Stimulated activated naive CD8-positive, alpha-beta T cell treated with anti-CD3 and anti-CD28 coated beads, Interleukin-15, amount 100 ng/mL, for 72 hours (primary cell): ENCODE measurements at regions not wholly inside any gene's neighbourhood (a gene's known extent, or its start where the extent isn't known, plus 50 kb on each side); places are given as distances from the start of the nearest gene placed in this dataset.

Source experiments
- ATAC-seq: fragments of 150-1000 bp; cut with Tn5 transposase; 2 replicates; pipeline ENCODE4 v1.10.0; 2021; ENCODE audit warnings: mild to moderate bottlenecking, moderate library complexity
- DNase-seq, 2 donors: peaks; one replicate each; pipeline ENCODE4 v3.0.0; 2021 to 2022
- H3K27ac Mint-ChIP-seq, 2 donors: one replicate each; pipeline ENCODE4 v1.8.0; 2022; ENCODE audit warnings: mild to moderate bottlenecking in 2 of 2, mixed read lengths in 2 of 2, moderate library complexity in 2 of 2
- H3K27me3 Mint-ChIP-seq: one replicate; pipeline ENCODE4 v1.8.0; 2022; ENCODE audit warnings: mixed read lengths
- H3K4me1 Mint-ChIP-seq: one replicate; pipeline ENCODE4 v1.8.0; 2022; ENCODE audit warnings: mild to moderate bottlenecking, mixed read lengths
- H3K4me3 Mint-ChIP-seq, 2 donors: one replicate each; pipeline ENCODE4 v1.8.0; 2022; ENCODE audit warnings: mild to moderate bottlenecking in 2 of 2, mixed read lengths in 2 of 2, moderate library complexity in 1 of 2
- H3K9me3 Mint-ChIP-seq, 2 donors: one replicate each; pipeline ENCODE4 v1.8.0; 2022; ENCODE audit warnings: mixed read lengths in 2 of 2

- H3K27me3 Mint-ChIP-seq, result no peaks in the 10 kb centered on the region
- no peaks in the 10 kb centered on the region for H3K9me3 Mint-ChIP-seq
- DNase-seq, result no peak
- H3K4me3 Mint-ChIP-seq, result no peak overlapping the region
- ATAC-seq, result no peak
- H3K27ac Mint-ChIP-seq, result no peak overlapping the region
- no peaks in the 10 kb centered on the region for H3K4me1 Mint-ChIP-seq
Observed at GRCh38 chrX:110425222-110426154, 66.8 kb downstream of the RTL9 start.

DNA sequence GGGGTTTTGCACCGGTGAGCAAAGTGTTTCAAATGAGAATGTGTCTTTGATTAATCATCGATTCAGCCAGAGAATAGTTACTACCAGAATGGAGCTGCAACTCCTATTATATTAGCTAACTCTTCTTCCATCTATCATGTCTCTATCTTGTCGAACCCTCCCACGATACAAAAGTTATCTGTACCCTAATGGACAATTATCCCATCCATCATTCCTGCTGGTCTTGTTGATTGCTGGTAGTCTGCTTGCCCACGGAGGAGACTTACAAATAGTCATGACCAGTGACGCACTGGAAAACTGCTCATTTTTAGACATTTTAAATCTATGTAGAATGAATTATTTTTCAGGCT, 67.5 kb downstream of the RTL9 start:
- Mint-ChIP-seq H3K9me3 (no peaks in the 10 kb centered on the region), H3K27me3 (no peaks in the 10 kb centered on the region), H3K4me3 (no peak overlapping the region), H3K4me1 (no peaks in the 10 kb centered on the region), H3K27ac (no peak overlapping the region)
- no peak for ATAC-seq
- no peak for DNase-seq

- Mint-ChIP-seq H3K4me1 (no peaks in the 10 kb centered on the region), H3K27ac (peak overlapping the region in 1 of 2 donors; percentile 72), H3K9me3 (no peaks in the 10 kb centered on the region), H3K4me3 (no peak overlapping the region), H3K27me3 (no peaks in the 10 kb centered on the region)
- ATAC-seq (no peak), DNase-seq (no peak)
Observed at GRCh38 chrX:110427076-110427475, 68.4 kb downstream of the RTL9 start.

- H3K4me1 Mint-ChIP-seq, result no peaks in the 10 kb centered on the region
- no peak for DNase-seq
- no peaks in the 10 kb centered on the region for H3K9me3 Mint-ChIP-seq
- H3K27ac Mint-ChIP-seq, result no peak overlapping the region
- H3K27me3 Mint-ChIP-seq, result no peaks in the 10 kb centered on the region
- ATAC-seq, result no peak
- no peak overlapping the region for H3K4me3 Mint-ChIP-seq
Observed at GRCh38 chrX:110428144-110428543, 69.5 kb downstream of the RTL9 start.

DNA sequence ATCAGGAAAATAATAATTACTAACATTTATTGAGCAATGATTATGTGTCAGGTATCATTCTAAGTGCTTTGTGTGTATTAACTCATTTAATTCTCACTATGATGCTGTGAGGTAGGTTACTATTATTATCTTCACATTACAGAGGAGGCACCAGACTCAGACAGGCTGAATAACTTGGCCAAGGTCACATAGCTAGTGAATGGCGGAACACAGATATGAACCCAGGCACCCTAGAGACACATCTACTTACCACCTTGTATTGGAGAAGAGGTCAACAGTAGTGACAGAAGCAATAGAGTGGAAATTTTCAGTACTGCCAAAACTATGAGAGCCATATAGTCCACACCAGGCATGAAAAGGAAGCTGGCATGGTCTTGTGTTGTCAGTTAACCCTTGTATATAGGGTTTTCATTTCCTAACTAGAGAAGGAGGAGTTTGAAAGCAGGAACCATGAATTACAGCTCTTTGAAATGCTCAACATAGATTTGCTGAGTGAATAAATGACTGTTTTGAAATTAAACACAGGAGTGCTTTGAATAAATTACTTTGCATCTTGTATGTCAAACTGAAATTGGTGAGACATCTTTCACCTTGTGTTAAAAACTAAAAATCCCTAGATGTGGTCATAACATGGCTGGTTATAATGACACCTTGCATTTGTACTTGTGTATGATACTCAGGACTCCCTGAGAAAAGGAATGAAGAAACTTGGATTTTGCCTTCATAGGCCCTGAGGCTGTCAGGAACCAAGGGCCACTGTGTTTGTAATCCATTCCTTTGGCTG, 71.8 kb downstream of the RTL9 start:
- DNase-seq (no peak), ATAC-seq (no peak)
- Mint-ChIP-seq H3K4me3 (no peak overlapping the region), H3K4me1 (no peaks in the 10 kb centered on the region), H3K27ac (no peak overlapping the region), H3K27me3 (peaks cover 7% of the 10 kb centered on the region), H3K9me3 (no peaks in the 10 kb centered on the region)

DNA sequence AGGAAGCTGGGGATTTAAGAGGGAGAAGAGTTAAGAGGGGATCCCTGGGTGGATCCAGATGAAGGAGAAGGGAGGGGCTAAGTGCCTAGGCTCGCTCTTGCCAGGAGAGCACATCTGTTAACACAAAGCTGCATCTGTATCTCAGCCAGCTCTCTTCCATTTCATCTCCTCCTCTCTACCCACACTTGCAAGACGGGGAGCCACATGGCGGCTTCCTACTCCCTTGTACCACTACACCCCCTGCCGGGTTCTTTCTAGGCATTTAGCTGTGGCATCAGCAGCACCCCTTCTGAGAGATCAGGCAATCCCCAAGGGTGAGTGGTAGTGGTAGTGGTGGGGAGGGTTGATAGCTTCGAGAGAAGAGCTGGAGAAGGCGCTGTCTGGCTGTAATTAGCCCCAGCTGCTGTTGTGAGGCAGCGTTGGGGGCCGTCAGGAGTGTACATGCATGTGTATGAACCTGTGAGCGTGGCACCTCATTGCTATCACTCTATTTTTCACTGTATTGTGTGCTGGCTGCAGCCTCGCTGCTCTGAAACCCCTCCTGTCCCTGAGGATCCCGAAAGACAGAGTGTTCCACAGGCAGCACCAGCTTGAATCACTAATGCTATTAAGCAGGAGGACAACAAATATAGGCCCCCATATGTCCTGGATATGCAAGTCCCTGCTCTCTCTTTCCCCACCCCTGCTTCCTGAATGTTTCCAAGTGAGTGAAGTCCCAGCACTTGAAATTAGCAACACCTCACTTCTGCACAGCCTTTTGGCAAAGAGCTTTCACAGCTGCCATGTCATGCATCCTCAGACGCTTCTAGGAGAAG, 73.7 kb downstream of the RTL9 start:
- DNase-seq (no peak), ATAC-seq (no peak)
- Mint-ChIP-seq H3K27me3 (peaks cover 7% of the 10 kb centered on the region), H3K27ac (no peak overlapping the region), H3K9me3 (no peaks in the 10 kb centered on the region), H3K4me3 (no peak overlapping the region), H3K4me1 (no peaks in the 10 kb centered on the region)

GRCh38 chrX:110432906-110433215, 74.2 kb downstream of the RTL9 start:
- Mint-ChIP-seq H3K27ac (no peak overlapping the region), H3K27me3 (peaks cover 7% of the 10 kb centered on the region), H3K4me3 (no peak overlapping the region), H3K9me3 (no peaks in the 10 kb centered on the region), H3K4me1 (no peaks in the 10 kb centered on the region)
- ATAC-seq, result no peak
- no peak for DNase-seq

DNA sequence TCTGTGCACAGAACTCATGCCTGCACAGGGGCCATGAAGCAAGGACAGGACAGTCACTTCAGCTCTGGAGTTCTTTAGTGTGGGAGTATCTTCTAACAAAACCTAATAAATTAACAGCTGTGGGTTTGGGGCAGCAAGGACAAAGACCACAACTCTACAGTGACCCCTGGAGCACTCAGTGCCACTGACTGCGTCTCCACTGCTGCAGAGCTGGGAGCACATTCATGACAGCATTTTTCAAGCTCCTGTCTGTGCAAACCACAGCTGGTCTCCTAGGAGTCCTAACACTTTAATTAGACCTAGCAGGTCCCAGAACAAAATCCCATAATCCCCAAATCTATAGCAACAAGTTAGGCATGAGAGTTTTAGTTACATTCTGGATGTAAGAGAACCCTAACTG, 76.5 kb downstream of the RTL9 start:
- Mint-ChIP-seq H3K4me1 (no peaks in the 10 kb centered on the region), H3K4me3 (no peak overlapping the region), H3K27me3 (peaks cover 7% of the 10 kb centered on the region), H3K9me3 (no peaks in the 10 kb centered on the region), H3K27ac (no peak overlapping the region)
- ATAC-seq (no peak), DNase-seq (no peak)

- no peaks in the 10 kb centered on the region for H3K9me3 Mint-ChIP-seq
Observed at GRCh38 chrX:110436523-110436922, 77.9 kb downstream of the RTL9 start.

DNA sequence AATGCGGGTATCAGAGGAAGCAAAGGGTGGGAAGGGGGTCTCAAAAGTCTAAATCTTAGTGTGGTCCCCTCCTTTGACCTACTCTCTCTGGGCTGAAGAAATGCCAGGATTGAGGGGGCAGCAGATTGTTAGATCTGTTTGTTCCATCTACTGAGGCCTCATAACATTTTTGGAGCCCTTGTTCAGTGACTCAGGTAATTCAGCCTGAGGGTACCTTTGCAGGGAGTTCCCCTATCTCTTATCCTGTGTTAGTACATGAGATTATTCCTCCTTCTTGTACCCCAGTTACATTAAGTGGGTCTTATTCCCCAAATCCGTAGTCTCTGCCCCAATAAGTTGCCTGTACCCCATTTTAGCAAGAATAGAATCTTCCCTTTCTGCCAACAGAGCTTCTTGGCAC, 79.0 kb downstream of the RTL9 start:
- Mint-ChIP-seq H3K27me3 (peaks cover 18% of the 10 kb centered on the region), H3K9me3 (no peaks in the 10 kb centered on the region), H3K27ac (no peak overlapping the region), H3K4me3 (no peak overlapping the region), H3K4me1 (no peaks in the 10 kb centered on the region)
- DNase-seq (no peak), ATAC-seq (no peak)

More at GRCh38 chrX:110436523-110436922, 77.9 kb downstream of the RTL9 start:
- DNase-seq, result no peak
- Mint-ChIP-seq H3K4me3 (no peak overlapping the region), H3K4me1 (no peaks in the 10 kb centered on the region), H3K27ac (peak overlapping the region; percentile 27 to 40), H3K27me3 (peaks cover 7% of the 10 kb centered on the region)
- no peak for ATAC-seq

DNA sequence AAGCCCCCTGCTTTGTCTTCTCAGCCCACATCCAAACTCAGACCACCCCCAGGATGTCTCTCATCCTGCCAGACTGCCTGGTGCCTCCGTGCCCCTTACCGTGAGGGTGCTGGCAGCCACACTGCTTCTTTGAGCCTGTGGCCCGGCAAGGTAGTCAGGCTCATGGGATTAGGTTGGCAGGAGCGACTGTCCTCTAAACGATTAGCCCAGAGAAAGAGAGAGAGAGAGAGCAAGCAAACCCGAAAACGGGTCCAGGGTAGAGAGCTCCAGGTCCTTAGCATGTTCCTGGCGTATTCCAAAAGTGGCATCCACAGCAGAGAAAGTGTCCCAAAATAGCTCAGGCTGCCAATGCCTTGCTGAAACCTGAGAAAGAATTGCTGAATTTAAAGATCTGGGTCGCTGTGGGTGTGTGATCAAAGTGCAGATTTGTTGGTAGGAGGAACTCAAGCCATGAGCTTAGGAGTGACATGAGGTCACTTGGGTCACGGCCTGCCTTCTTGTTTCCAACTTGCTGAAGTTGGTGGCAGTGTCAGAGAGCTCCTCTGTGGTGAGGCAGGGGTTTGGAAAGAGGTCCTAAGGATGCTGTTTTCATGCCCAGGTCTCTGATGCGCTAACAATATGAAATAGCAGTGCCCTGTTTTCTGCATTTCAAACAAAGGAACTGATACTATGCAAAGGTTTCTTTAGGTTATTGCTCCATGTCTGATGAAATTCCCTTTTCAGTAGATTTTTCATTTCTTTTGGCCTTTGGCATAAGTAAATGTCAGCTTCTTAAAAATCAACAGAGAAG, 81.6 kb downstream of the RTL9 start:
- Mint-ChIP-seq H3K27ac (no peak overlapping the region), H3K4me1 (no peaks in the 10 kb centered on the region), H3K27me3 (peaks cover 22% of the 10 kb centered on the region), H3K4me3 (no peak overlapping the region), H3K9me3 (no peaks in the 10 kb centered on the region)
- no peak for DNase-seq
- no peak for ATAC-seq

DNA sequence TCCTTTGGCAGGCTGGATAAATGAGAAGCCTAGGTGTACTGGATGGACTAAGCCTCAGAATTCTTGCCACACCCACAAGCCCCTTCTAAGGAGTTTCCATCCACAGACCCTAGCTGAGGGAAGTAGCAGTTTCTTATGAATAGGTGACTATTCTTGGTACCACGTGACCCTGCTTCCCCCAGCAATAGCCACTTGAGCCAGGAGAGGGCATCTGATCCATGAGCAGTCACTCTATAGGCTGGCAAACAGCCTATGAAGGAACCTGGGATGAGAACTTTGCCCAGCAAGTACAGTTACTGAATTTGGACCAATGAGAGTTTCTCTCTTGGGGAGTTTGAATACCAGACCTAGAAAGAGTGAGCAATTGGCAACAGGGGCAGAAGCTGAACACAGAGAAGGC, 84.0 kb downstream of the RTL9 start:
- H3K4me3 Mint-ChIP-seq, result no peak overlapping the region
- no peak overlapping the region for H3K27ac Mint-ChIP-seq
- peak; percentile 60 for ATAC-seq
- no peaks in the 10 kb centered on the region for H3K9me3 Mint-ChIP-seq
- peak in 1 of 2 donors; percentile 7 for DNase-seq
- no peaks in the 10 kb centered on the region for H3K4me1 Mint-ChIP-seq
- H3K27me3 Mint-ChIP-seq, result peaks cover 23% of the 10 kb centered on the region

DNA sequence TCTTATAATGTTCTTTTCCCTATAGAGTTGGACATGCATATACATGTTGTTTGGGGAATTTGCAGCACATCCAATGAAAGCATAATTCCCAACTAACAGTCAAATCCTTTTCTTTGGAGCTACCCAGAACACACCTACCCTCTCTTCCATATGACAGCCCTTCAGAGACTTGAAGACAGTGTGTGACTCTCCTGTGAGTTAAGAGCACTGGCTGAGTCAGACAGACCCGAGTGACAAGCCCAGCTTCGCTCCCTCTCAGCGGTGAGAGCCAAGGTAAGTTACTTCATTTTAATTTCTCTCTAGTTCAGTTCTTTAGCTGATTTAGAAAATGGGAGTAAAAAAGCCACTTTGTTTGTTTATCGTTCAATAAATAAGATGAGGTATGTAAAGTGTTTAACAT, 86.3 kb downstream of the RTL9 start:
- Mint-ChIP-seq H3K27me3 (peaks cover 23% of the 10 kb centered on the region), H3K27ac (no peak overlapping the region), H3K4me1 (no peaks in the 10 kb centered on the region), H3K9me3 (no peaks in the 10 kb centered on the region), H3K4me3 (no peak overlapping the region)
- no peak for DNase-seq
- no peak for ATAC-seq

DNA sequence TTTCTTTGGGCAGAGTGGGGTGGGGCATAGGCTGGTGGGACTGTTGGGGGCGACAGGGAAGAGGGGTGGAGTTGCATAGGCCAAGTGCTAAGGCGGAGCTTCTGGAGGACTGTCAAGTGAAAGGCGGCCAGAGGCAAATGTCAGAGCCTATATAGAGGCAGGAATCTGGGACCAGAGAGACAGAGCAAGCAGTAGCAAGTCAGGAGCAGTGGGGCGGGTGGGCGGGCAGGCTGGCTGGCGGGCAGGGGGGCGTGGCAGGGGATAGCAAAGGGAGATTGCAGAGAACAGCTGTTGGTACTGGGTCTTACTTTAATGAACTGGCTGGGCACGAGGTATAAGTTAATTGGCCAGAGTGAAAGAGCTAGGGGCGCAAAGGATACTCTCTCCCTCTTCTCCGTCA, 89.8 kb downstream of the RTL9 start:
- H3K27ac Mint-ChIP-seq, result no peak overlapping the region
- ATAC-seq (no peak), DNase-seq (no peak)
- no peak overlapping the region for H3K4me3 Mint-ChIP-seq
- no peaks in the 10 kb centered on the region for H3K4me1 Mint-ChIP-seq
- H3K27me3 Mint-ChIP-seq, result peaks cover 8% of the 10 kb centered on the region
- no peaks in the 10 kb centered on the region for H3K9me3 Mint-ChIP-seq

GRCh38 chrX:110449312-110449711, 90.7 kb downstream of the RTL9 start:
- DNase-seq, result no peak
- Mint-ChIP-seq H3K27me3 (peaks cover 8% of the 10 kb centered on the region), H3K27ac (no peak overlapping the region), H3K4me3 (no peak overlapping the region), H3K9me3 (no peaks in the 10 kb centered on the region), H3K4me1 (no peaks in the 10 kb centered on the region)
- no peak for ATAC-seq
